B cell (primary cell): ENCODE measurements at regions not wholly inside any gene's neighbourhood (a gene's known extent, or its start where the extent isn't known, plus 50 kb on each side); places are given as distances from the start of the nearest gene placed in this dataset.

ENCODE experiments used
- ATAC-seq: fragments of 200-7000 bp; cut with Tn5 transposase; one replicate; pipeline ENCODE4 v1.10.0; 2021; ENCODE audit warnings: low read depth, mild to moderate bottlenecking, moderate number of reproducible peaks, moderate library complexity
- CTCF ChIA-PET: fragments of 350-600 bp; sonication (Branson Sonifier 250); formaldehyde crosslinking; loops from one replicate; lab custom pipeline; 2021; ENCODE audit warnings: antibody characterized with exemption, inconsistent platforms; lab: Charles Lee
- POLR2A ChIA-PET: fragments of 350-600 bp; sonication (Branson Sonifier 250); formaldehyde crosslinking; loops from one replicate; lab custom pipeline; 2021; ENCODE audit warnings: antibody characterized with exemption; lab: Charles Lee
- DNase-seq: peaks from one replicate; pipeline ENCODE4 v3.0.0; 2013
- H2AFZ ChIP-seq: 2 replicates; pipeline ENCODE4 v1.6.1; 2012; ENCODE audit warnings: mild to moderate bottlenecking, low read depth, low read length; ENCODE audit not compliant: insufficient read depth, poor library complexity, severe bottlenecking
- H3K27ac ChIP-seq, 2 donors: 1 replicate in 1 of 2; 2 replicates in 1 of 2; pipeline ENCODE4 v1.5.1; 2012 to 2013; ENCODE audit warnings: low read length in 2 of 2, mild to moderate bottlenecking in 2 of 2, moderate library complexity in 1 of 2
- H3K27me3 ChIP-seq, 4 experiments: fragments of 200-600 bp in 1 of 4; sonication (generic) in 1 of 4; replicated peaks in 1 of 4; 1 replicate in 2 of 4; 2 replicates in 2 of 4; pipeline versions ENCODE4 v1.6.1 to v1.7.0; 2013 to 2016; ENCODE audit warnings: low read length in 3 of 4, mild to moderate bottlenecking in 2 of 4, mixed read lengths in 1 of 4, moderate library complexity in 1 of 4; ENCODE audit not compliant: insufficient read depth in 4 of 4, control insufficient read depth in 3 of 4; ENCODE audit errors: control extremely low read depth in 1 of 4
- H3K36me3 ChIP-seq, 2 experiments: replicated peaks in 1 of 2; 1 replicate in 1 of 2; 2 replicates in 1 of 2; pipeline versions ENCODE4 v1.6.1 to v1.7.1; 2013; ENCODE audit warnings: low read length in 1 of 2; ENCODE audit not compliant: insufficient read depth in 2 of 2, control insufficient read depth in 1 of 2; ENCODE audit errors: control extremely low read depth in 1 of 2, extremely low read depth in 1 of 2
- H3K4me1 ChIP-seq, 2 donors: fragments of 200-600 bp in 1 of 2; sonication (generic) in 1 of 2; 1 replicate in 1 of 2; 2 replicates in 1 of 2; pipeline versions ENCODE4 v1.5.1 to v1.6.1; 2013 to 2017; ENCODE audit warnings: low read length in 2 of 2; ENCODE audit not compliant: control insufficient read depth in 2 of 2, insufficient read depth in 2 of 2
- H3K4me2 ChIP-seq: replicated peaks from 2 replicates; pipeline ENCODE3; 2012; ENCODE audit warnings: mild to moderate bottlenecking, low read depth, low read length; ENCODE audit not compliant: poor library complexity, severe bottlenecking
- H3K4me3 ChIP-seq, 5 experiments: fragments of 200-600 bp in 1 of 5; sonication (generic) in 1 of 5; 1 replicate in 3 of 5; 2 replicates in 2 of 5; pipeline versions ENCODE4 v1.5.1 to v1.7.0; 2011 to 2016; ENCODE audit warnings: low read length in 4 of 5, mild to moderate bottlenecking in 4 of 5, low read depth in 2 of 5, control low read depth in 1 of 5, moderate library complexity in 1 of 5; ENCODE audit not compliant: insufficient read depth in 1 of 5; ENCODE audit errors: control extremely low read depth in 1 of 5, extremely low read depth in 1 of 5
- H3K79me2 ChIP-seq: fragments of 200-600 bp; sonication (generic); one replicate; pipeline ENCODE4 v1.6.0; 2016; ENCODE audit warnings: low read length; ENCODE audit not compliant: control insufficient read depth, insufficient read depth
- H3K9ac ChIP-seq: fragments of 200-600 bp; sonication (generic); 2 replicates; pipeline ENCODE4 v1.6.1; 2017; ENCODE audit warnings: mild to moderate bottlenecking, low read length, moderate library complexity
- H3K9me3 ChIP-seq, 3 donors: one replicate each; pipeline versions ENCODE4 v1.6.1 to v1.7.1; 2013; ENCODE audit warnings: low read length in 2 of 3; ENCODE audit not compliant: control insufficient read depth in 2 of 3, insufficient read depth in 1 of 3; ENCODE audit errors: control extremely low read depth in 1 of 3
- H4K20me1 ChIP-seq: 2 replicates; pipeline ENCODE4 v1.6.0; 2012; ENCODE audit warnings: mild to moderate bottlenecking, low read length; ENCODE audit not compliant: insufficient read depth, control insufficient read depth, poor library complexity, severe bottlenecking
- H3K27ac Mint-ChIP-seq: one replicate; pipeline ENCODE4 v1.8.0; 2021; ENCODE audit warnings: mixed read lengths
- H3K27me3 Mint-ChIP-seq: one replicate; pipeline ENCODE4 v1.8.0; 2021; ENCODE audit warnings: mixed read lengths
- H3K4me1 Mint-ChIP-seq: one replicate; pipeline ENCODE4 v1.8.0; 2021; ENCODE audit warnings: mixed read lengths
- H3K4me3 Mint-ChIP-seq: one replicate; pipeline ENCODE4 v1.8.0; 2021; ENCODE audit warnings: mixed read lengths
- H3K9me3 Mint-ChIP-seq: one replicate; pipeline ENCODE4 v1.8.0; 2022; ENCODE audit warnings: mixed read lengths; ENCODE audit not compliant: insufficient read depth
- EZH2 ChIP-seq: IDR thresholded peaks from 2 replicates; pipeline ENCODE4 v1.6.1; 2012; ENCODE audit warnings: borderline replicate concordance, low read depth, mild to moderate bottlenecking, moderate library complexity, low read length; ENCODE audit not compliant: insufficient read depth, poor library complexity, severe bottlenecking
- WGBS: methylation state at CpG from one replicate; pipeline ENCODE4 v1.1.5; 2013; ENCODE audit warnings: missing lambda C conversion rate; ENCODE audit not compliant: insufficient coverage; 5-methylcytosine and 5-hydroxymethylcytosine counted together
- intact Hi-C: fragments of 100-400 bp; cut with micrococcal nuclease; formaldehyde crosslinking; loops from one replicate; pipeline ENCODE4 v1.10.0; 2022
- TF ChIP-seq, protein P1 (sequence below): fragments of 200-600 bp; IDR thresholded peaks from one replicate; pipeline ENCODE4 v1.8.0; 2022; ENCODE audit warnings: antibody characterized with exemption, mild to moderate bottlenecking

- no peak overlapping the region for H3K27ac ChIP-seq
- ATAC-seq (no peak), DNase-seq (no peak)
- no peaks in the 10 kb centered on the region for H3K4me1 ChIP-seq
- Mint-ChIP-seq H3K4me1 (no peaks in the 10 kb centered on the region), H3K27ac (no peak overlapping the region), H3K27me3 (no peaks in the 10 kb centered on the region), H3K4me3 (no peak overlapping the region), H3K9me3 (peaks cover 3% of the 10 kb centered on the region)
- H3K9ac ChIP-seq, result no peak overlapping the region
- H2AFZ ChIP-seq, result no peak overlapping the region
- no peak overlapping the region for H3K4me2 ChIP-seq
- intact Hi-C loops, result no loop called here
- no peak overlapping the region for H3K4me3 ChIP-seq
- no peaks in the 10 kb centered on the region for H4K20me1 ChIP-seq
- H3K9me3 ChIP-seq, result peaks cover 0 to 26% (median 1%) of the 10 kb centered on the region in 3 donors
- ChIA-PET POLR2A (no interaction called here), CTCF (no interaction called here)
- WGBS, result 86% methylated on average over 1 of the region's 2 CpGs
- H3K79me2 ChIP-seq, result no peaks in the 10 kb centered on the region
- no peaks in the 10 kb centered on the region for H3K36me3 ChIP-seq
- no peaks in the 10 kb centered on the region for H3K27me3 ChIP-seq
- TF ChIP-seq, protein P1, sequence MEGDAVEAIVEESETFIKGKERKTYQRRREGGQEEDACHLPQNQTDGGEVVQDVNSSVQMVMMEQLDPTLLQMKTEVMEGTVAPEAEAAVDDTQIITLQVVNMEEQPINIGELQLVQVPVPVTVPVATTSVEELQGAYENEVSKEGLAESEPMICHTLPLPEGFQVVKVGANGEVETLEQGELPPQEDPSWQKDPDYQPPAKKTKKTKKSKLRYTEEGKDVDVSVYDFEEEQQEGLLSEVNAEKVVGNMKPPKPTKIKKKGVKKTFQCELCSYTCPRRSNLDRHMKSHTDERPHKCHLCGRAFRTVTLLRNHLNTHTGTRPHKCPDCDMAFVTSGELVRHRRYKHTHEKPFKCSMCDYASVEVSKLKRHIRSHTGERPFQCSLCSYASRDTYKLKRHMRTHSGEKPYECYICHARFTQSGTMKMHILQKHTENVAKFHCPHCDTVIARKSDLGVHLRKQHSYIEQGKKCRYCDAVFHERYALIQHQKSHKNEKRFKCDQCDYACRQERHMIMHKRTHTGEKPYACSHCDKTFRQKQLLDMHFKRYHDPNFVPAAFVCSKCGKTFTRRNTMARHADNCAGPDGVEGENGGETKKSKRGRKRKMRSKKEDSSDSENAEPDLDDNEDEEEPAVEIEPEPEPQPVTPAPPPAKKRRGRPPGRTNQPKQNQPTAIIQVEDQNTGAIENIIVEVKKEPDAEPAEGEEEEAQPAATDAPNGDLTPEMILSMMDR, result no peak
- TF ChIP-seq EZH2, result no peak
These were observed 400.7 kb downstream of the TCERG1L start for GRCh38 chr10:130910848-130911247.

- H3K4me1 ChIP-seq, result no peaks in the 10 kb centered on the region
- peaks cover 0 to 25% (median 0%) of the 10 kb centered on the region in 3 donors for H3K9me3 ChIP-seq
- DNase-seq, result no peak
- H3K27ac ChIP-seq, result no peak overlapping the region
- no peaks in the 10 kb centered on the region for H4K20me1 ChIP-seq
- no peak overlapping the region for H3K27ac Mint-ChIP-seq
- H3K4me2 ChIP-seq, result no peak overlapping the region
- no peaks in the 10 kb centered on the region for H3K36me3 ChIP-seq
- no peaks in the 10 kb centered on the region for H3K27me3 ChIP-seq
- ChIA-PET POLR2A (no interaction called here), CTCF (no interaction called here)
- no peak overlapping the region for H2AFZ ChIP-seq
- no peak overlapping the region for H3K9ac ChIP-seq
- no peak overlapping the region for H3K4me3 Mint-ChIP-seq
- no peaks in the 10 kb centered on the region for H3K79me2 ChIP-seq
- no peaks in the 10 kb centered on the region for H3K27me3 Mint-ChIP-seq
- TF ChIP-seq, protein P1, result no peak
- TF ChIP-seq EZH2, result no peak
- no peak for ATAC-seq
- intact Hi-C loops, result no loop called here
- peaks cover 3% of the 10 kb centered on the region for H3K9me3 Mint-ChIP-seq
- WGBS, result 93% methylated on average over 4 of the region's 4 CpGs
- H3K4me1 Mint-ChIP-seq, result no peaks in the 10 kb centered on the region
- H3K4me3 ChIP-seq, result no peak overlapping the region
These were observed 397.7 kb downstream of the TCERG1L start for GRCh38 chr10:130913844-130914243.
